Adipocyte (in vitro differentiated cells): ENCODE measurements at regions not wholly inside any gene's neighbourhood (a gene's known extent, or its start where the extent isn't known, plus 50 kb on each side); places are given as distances from the start of the nearest gene placed in this dataset.

Source experiments
- DNase-seq: peaks from one replicate; pipeline ENCODE4 v3.0.0-alpha.2; 2015; ENCODE audit warnings: low read depth
- H3K27me3 ChIP-seq: replicated peaks from 2 replicates; pipeline ENCODE4 v1.7.0; 2013; ENCODE audit warnings: mild to moderate bottlenecking, low read length, moderate library complexity; ENCODE audit not compliant: control insufficient read depth, insufficient read depth
- H3K36me3 ChIP-seq: 2 replicates; pipeline ENCODE4 v1.7.0; 2013; ENCODE audit warnings: low read length, mild to moderate bottlenecking, moderate library complexity; ENCODE audit not compliant: control insufficient read depth, insufficient read depth, severe bottlenecking
- H3K4me1 ChIP-seq: 2 replicates; pipeline ENCODE4 v1.7.0; 2013; ENCODE audit warnings: mild to moderate bottlenecking, low read length, moderate library complexity; ENCODE audit not compliant: control insufficient read depth, insufficient read depth
- H3K4me3 ChIP-seq: 2 replicates; pipeline ENCODE4 v1.7.0; 2013; ENCODE audit warnings: mild to moderate bottlenecking, low read length, moderate library complexity
- H3K9ac ChIP-seq: 2 replicates; pipeline ENCODE4 v1.7.0; 2013; ENCODE audit warnings: mild to moderate bottlenecking, low read length, moderate library complexity
- H3K9me3 ChIP-seq: 2 replicates; pipeline ENCODE4 v1.7.0; 2013; ENCODE audit warnings: mild to moderate bottlenecking, low read length, moderate library complexity; ENCODE audit not compliant: control insufficient read depth

GRCh38 chr6:79431537-79431933, 105.7 kb downstream of the LCA5 start:
- Histone ChIP-seq H3K9ac (no peak overlapping the region), H3K4me3 (no peak overlapping the region), H3K36me3 (no peaks in the 10 kb centered on the region), H3K9me3 (no peaks in the 10 kb centered on the region), H3K4me1 (no peaks in the 10 kb centered on the region), H3K27me3 (no peaks in the 10 kb centered on the region)
- no peak for DNase-seq

DNA sequence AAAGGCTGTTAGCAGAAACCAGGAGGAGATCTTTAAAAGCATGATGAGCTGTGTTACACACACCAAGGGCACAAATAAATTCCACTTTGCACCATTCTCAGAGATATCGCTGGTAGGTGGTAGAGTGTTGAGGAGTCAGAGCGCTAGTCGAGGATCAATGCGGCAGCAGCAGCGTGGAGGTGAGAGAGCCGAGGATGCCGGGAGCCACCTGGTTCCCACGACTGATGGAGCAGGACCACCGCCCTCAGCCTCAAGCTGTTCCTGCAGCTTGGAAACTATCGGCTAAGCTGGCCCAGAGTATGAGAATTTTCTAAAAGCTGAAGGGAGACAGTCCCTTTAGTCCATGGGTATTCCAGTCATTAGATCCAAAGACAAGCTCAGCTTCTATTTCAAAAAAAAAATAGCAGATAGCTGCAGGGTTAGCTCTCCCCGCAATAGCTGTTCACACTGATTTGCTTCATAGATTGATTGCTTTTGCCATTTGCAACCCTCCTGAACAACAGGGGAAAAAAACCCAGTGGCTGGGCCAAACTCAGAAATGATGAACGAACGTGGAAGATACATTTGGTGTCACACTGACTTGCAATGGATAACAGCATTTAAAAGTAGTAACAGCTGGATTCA, 106.2 kb downstream of the LCA5 start:
- Histone ChIP-seq H3K4me3 (no peak overlapping the region), H3K27me3 (no peaks in the 10 kb centered on the region), H3K4me1 (no peaks in the 10 kb centered on the region), H3K9ac (no peak overlapping the region), H3K9me3 (no peaks in the 10 kb centered on the region), H3K36me3 (no peaks in the 10 kb centered on the region)
- no peak for DNase-seq

DNA sequence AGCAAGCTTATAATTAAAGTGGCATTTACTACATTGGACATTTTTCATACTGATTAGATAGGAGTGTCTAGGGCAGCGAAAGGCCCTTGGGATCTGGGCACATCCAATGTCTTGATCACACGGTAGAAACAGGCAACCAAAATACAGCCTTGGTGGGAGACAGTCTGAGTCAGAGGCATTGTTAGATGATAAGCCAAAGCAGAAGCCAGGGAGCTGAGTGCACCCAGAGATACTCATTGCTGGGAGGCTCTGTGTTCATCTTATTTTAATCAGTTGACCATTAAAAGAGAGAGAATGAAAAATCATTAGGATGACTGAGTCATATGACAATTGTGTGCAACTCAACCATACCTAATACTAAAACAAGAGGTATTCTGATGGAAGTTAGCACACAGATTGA, 109.5 kb downstream of the LCA5 start:
- Histone ChIP-seq H3K36me3 (no peaks in the 10 kb centered on the region), H3K4me1 (no peaks in the 10 kb centered on the region), H3K9me3 (no peaks in the 10 kb centered on the region), H3K4me3 (no peak overlapping the region), H3K9ac (no peak overlapping the region), H3K27me3 (no peaks in the 10 kb centered on the region)
- no peak for DNase-seq

- no peaks in the 10 kb centered on the region for H3K9me3 ChIP-seq
- H3K4me3 ChIP-seq: no peak overlapping the region
- H3K4me1 ChIP-seq: peaks cover 8% of the 10 kb centered on the region
- no peaks in the 10 kb centered on the region for H3K36me3 ChIP-seq
- no peak overlapping the region for H3K9ac ChIP-seq
- no peak for DNase-seq
- H3K27me3 ChIP-seq: no peaks in the 10 kb centered on the region
Observed at GRCh38 chr6:79426625-79427278, 110.5 kb downstream of the LCA5 start.

DNA sequence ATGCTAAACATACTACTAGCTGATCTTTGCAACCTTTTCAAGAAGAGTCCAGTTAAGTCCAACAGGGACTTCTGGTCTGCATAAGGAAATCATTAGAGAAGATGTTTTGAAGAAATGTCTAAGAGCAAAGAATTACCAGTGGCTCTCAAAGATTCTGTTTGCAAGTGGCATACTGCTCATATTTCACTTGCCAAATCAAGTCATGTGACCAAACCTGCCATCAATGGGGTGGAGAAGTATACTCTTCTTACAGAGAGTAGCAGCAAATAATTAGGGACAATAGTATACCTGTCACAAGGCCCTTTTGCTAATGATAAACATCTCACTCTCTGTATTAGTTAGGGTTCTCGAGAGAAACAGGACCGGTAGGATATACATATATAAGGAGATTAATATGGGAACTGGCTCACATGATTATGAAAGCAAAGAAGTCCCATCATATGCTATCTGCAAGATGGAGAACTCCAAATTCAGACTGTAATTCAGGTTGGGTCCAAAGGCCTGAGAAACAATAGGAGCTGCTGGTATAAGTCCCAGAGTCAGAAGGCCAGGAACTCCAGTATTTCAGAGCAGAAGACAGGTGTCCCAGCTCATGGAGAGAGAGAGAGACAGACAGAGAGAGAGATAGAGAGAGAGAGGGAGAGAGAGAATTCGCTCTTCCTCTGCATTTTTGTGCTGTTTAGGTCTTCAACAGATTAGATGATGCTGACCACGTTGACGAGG, 111.5 kb downstream of the LCA5 start:
- DNase-seq: no peak
- Histone ChIP-seq H3K9ac (no peak overlapping the region), H3K27me3 (no peaks in the 10 kb centered on the region), H3K36me3 (no peaks in the 10 kb centered on the region), H3K9me3 (no peaks in the 10 kb centered on the region), H3K4me1 (peaks cover 17% of the 10 kb centered on the region), H3K4me3 (no peak overlapping the region)

GRCh38 chr6:79423216-79423615, 114.0 kb downstream of the LCA5 start:
- Histone ChIP-seq H3K9ac (no peak overlapping the region), H3K9me3 (no peaks in the 10 kb centered on the region), H3K4me3 (no peak overlapping the region), H3K4me1 (peaks cover 17% of the 10 kb centered on the region), H3K36me3 (no peaks in the 10 kb centered on the region), H3K27me3 (no peaks in the 10 kb centered on the region)
- DNase-seq: no peak

DNA sequence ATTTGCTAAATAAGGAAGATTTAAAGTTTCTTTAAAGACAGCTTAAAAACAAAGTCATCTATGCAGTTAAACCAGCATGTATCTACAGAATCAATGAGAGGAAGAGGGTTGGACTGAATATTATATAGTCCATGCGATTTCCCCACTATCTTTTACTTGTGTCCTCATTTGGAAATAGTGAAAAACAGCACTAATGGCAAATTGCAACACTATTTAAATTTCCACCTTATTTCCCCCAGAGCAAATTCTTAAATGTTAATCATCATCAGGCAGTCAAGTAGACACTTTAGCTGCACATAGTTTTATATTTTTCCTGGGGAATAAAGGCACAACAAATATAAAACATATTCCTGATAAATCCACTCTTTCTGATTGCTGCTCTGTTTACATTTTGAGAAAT, 114.6 kb downstream of the LCA5 start:
- H3K9me3 ChIP-seq: no peaks in the 10 kb centered on the region
- no peaks in the 10 kb centered on the region for H3K36me3 ChIP-seq
- peaks cover 17% of the 10 kb centered on the region for H3K4me1 ChIP-seq
- no peak overlapping the region for H3K9ac ChIP-seq
- H3K4me3 ChIP-seq: no peak overlapping the region
- no peak for DNase-seq
- no peaks in the 10 kb centered on the region for H3K27me3 ChIP-seq

DNA sequence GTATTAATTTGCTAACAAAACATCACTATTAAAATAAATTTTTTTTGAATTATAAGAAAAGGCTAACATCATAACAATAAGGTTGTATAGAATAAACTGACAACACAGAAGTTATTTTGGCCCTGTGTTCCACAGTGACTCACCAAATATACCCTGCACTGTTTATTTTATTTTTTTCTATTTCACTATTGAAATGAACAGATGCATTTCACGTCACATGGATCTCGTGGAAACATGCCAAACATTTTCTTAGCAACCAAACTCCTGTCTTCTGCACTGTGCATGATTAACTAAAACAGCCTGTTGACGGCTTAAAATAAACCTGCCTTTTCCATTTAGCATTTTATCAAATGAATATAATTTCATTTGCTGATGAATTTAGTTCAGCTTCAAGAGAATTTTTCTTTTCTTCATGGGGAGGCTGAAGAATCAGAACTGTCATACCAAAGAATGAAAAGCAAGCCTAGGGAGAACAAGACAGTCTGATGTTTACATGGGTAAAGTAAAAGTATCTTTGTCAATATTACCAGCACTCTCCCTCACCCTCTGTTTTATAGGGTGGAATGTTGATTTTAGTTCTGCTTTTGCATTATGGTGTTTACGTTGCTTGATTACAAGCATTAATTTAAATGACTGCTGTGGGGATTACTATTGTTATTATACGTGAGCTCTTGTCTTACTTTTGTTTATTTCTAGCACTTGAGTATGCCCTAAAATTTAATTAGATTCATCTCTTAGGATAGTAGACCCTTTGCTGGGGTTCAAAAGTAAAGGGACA, 115.3 kb downstream of the LCA5 start:
- no peak overlapping the region for H3K4me3 ChIP-seq
- H3K9ac ChIP-seq: no peak overlapping the region
- peaks cover 17% of the 10 kb centered on the region for H3K4me1 ChIP-seq
- H3K27me3 ChIP-seq: no peaks in the 10 kb centered on the region
- H3K9me3 ChIP-seq: no peaks in the 10 kb centered on the region
- H3K36me3 ChIP-seq: no peaks in the 10 kb centered on the region
- DNase-seq: peak; percentile 95

DNA sequence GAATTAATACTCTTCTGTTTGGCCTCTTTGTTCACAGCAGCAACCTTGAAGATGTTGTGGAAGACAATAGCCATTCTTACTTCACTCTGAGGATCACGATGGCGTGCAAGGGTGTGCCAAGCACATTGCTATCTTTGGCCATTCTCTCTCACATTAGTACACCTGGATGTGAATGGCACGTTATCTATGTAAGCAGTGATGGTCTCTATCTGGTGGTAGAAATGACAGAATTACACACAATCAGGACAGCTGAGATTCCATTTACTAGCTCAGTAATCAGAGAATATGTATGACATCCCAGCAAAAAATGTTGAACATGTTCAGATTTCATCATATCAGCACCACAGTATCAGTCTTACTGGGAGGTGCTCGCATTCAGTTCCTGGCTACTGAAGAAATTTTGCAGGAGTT, 116.2 kb downstream of the LCA5 start:
- Histone ChIP-seq H3K27me3 (no peaks in the 10 kb centered on the region), H3K9ac (no peak overlapping the region), H3K9me3 (no peaks in the 10 kb centered on the region), H3K4me3 (no peak overlapping the region), H3K36me3 (no peaks in the 10 kb centered on the region), H3K4me1 (peaks cover 17% of the 10 kb centered on the region)
- peak; percentile 69 for DNase-seq

DNA sequence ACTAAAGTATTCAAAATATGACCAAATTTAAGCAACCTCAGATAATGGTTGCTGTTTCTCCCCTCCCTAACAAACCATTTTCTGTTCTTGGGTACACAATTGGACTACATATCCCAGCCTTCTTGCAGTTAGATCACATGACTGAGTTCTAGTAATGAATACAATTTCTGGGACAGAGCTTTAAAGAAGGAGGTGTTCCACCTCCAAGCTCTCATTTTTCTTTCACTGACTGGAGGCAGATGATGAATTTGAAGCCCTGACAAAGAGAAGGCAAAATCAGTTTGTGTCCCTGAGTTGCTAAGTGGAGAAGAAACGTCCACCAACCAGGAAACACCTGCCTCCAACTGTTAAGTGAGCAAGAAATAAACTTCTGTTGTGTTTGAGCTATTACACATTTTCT, 117.2 kb downstream of the LCA5 start:
- no peaks in the 10 kb centered on the region for H3K9me3 ChIP-seq
- H3K4me1 ChIP-seq: peaks cover 17% of the 10 kb centered on the region
- H3K9ac ChIP-seq: no peak overlapping the region
- no peaks in the 10 kb centered on the region for H3K27me3 ChIP-seq
- H3K4me3 ChIP-seq: no peak overlapping the region
- no peak for DNase-seq
- H3K36me3 ChIP-seq: no peaks in the 10 kb centered on the region

- Histone ChIP-seq H3K9ac (no peak overlapping the region), H3K9me3 (peaks cover 4% of the 10 kb centered on the region)
- DNase-seq: no peak
Observed at GRCh38 chr6:79416931-79417330, 120.3 kb downstream of the LCA5 start.

More at GRCh38 chr6:79416931-79417330, 120.3 kb downstream of the LCA5 start:
- Histone ChIP-seq H3K4me1 (peaks cover 11% of the 10 kb centered on the region), H3K27me3 (no peaks in the 10 kb centered on the region), H3K4me3 (no peak overlapping the region), H3K36me3 (no peaks in the 10 kb centered on the region)
